HCT116 (cell line): ENCODE measurements at regions not wholly inside any gene's neighbourhood (a gene's known extent, or its start where the extent isn't known, plus 50 kb on each side); places are given as distances from the start of the nearest gene placed in this dataset.

Experiments
- EZH2phosphoT487 ChIP-seq: fragments of 200-600 bp; IDR thresholded peaks from 2 replicates; pipeline ENCODE4 v1.6.1; 2018; ENCODE audit warnings: antibody characterized with exemption, borderline replicate concordance
- POLR2A ChIP-seq: IDR thresholded peaks from 2 replicates; pipeline ENCODE4 v1.7.0; 2011; ENCODE audit warnings: borderline replicate concordance; ENCODE audit not compliant: insufficient read depth, insufficient read length; ENCODE audit errors: extremely low read depth
- POLR2AphosphoS5 ChIP-seq: IDR thresholded peaks from 2 replicates; pipeline ENCODE4 v1.6.1; 2011; ENCODE audit warnings: mild to moderate bottlenecking, low read depth, low read length, moderate library complexity
- SRF ChIP-seq: IDR thresholded peaks from 2 replicates; pipeline ENCODE4 v1.6.1; 2012; ENCODE audit warnings: low read depth

- TF ChIP-seq POLR2A (no peak), EZH2phosphoT487 (no peak), POLR2AphosphoS5 (no peak), SRF (no peak)
These were observed 222.7 kb downstream of the CYB561 start for GRCh38 chr17:63223212-63223911.
